Kidney glomerular epithelial cell (primary cell): ENCODE measurements at regions not wholly inside any gene's neighbourhood (a gene's known extent, or its start where the extent isn't known, plus 50 kb on each side); places are given as distances from the start of the nearest gene placed in this dataset.
"Not testable (repeated sequence)": the region's sequence is repeated elsewhere in the genome, so short reads cannot be mapped to it uniquely, and the experiment has no call there.

ENCODE experiments used
- DNase-seq: peaks from one replicate; lab custom pipeline; 2025; lab: John Stamatoyannopoulos, UW

GRCh38 chr7:51929818-51930217, 613.2 kb upstream of the COBL start:
- DNase-seq: no peak

GRCh38 chr7:51927738-51928137, 611.1 kb upstream of the COBL start:
- no peak for DNase-seq

- DNase-seq: no peak
These were observed 602.0 kb upstream of the COBL start for GRCh38 chr7:51918581-51918980.

- DNase-seq: no peak
These were observed 584.9 kb upstream of the COBL start for GRCh38 chr7:51901489-51901840.

GRCh38 chr7:51900755-51901488, 584.3 kb upstream of the COBL start:
- not testable (repeated sequence) for DNase-seq

- DNase-seq: no peak
These were observed 583.0 kb upstream of the COBL start for GRCh38 chr7:51899611-51900010.

- DNase-seq: no peak
These were observed 565.8 kb upstream of the COBL start for GRCh38 chr7:51882412-51882811.

- no peak for DNase-seq
These were observed 564.7 kb upstream of the COBL start for GRCh38 chr7:51881309-51881708.

- no peak for DNase-seq
These were observed 562.3 kb upstream of the COBL start for GRCh38 chr7:51878865-51879264.

- no peak for DNase-seq
These were observed 552.8 kb upstream of the COBL start for GRCh38 chr7:51869452-51869851.

- DNase-seq: no peak
These were observed 550.5 kb upstream of the COBL start for GRCh38 chr7:51867117-51867516.

GRCh38 chr7:51860305-51860704, 543.7 kb upstream of the COBL start:
- no peak for DNase-seq

- no peak for DNase-seq
These were observed 533.5 kb upstream of the COBL start for GRCh38 chr7:51850126-51850525.

GRCh38 chr7:51847461-51848134, 531.0 kb upstream of the COBL start:
- no peak for DNase-seq

- not testable (repeated sequence) for DNase-seq
These were observed 522.5 kb upstream of the COBL start for GRCh38 chr7:51839130-51839529.

- no peak for DNase-seq
These were observed 511.0 kb upstream of the COBL start for GRCh38 chr7:51827631-51828030.

GRCh38 chr7:51824050-51824449, 507.4 kb upstream of the COBL start:
- DNase-seq: no peak

GRCh38 chr7:51823437-51823836, 506.8 kb upstream of the COBL start:
- DNase-seq: no peak

GRCh38 chr7:51817694-51818225, 501.2 kb upstream of the COBL start:
- DNase-seq: no peak

GRCh38 chr7:51805783-51806431, 489.3 kb upstream of the COBL start:
- DNase-seq: not testable (repeated sequence)

- DNase-seq: no peak
These were observed 486.1 kb upstream of the COBL start for GRCh38 chr7:51802718-51803117.

GRCh38 chr7:51797371-51797770, 480.8 kb upstream of the COBL start:
- DNase-seq: no peak

- DNase-seq: no peak
These were observed 476.2 kb upstream of the COBL start for GRCh38 chr7:51792796-51793195.
